ENCODE measurements at regions not wholly inside any gene's neighbourhood (a gene's known extent, or its start where the extent isn't known, plus 50 kb on each side); places are given as distances from the start of the nearest gene placed in this dataset.

DNA sequence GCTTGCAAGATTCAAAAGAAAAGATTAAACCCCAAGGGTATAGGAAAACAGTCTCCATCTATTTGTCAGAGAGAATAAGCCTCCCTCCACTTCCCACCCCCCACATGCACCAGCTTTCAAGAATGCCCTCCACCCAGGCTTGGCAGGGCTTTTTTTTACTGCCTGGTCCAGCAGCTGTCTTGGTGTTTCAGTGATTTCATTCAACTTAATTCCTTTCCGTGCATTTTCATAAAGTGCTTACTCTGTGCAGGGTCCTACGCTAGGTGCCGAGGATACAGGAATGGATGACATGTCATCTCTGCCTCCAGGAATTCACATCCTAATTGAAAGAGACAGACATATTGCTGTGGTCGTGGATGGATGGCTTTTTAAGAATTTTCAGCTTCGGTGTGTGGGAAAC lies 117.9 kb downstream of the LRATD1 start:
- no peak overlapping the region for H3K4me3 ChIP-seq
- WGBS, 2 donors = 82 to 85% methylated on average over 5 of the region's 5 CpGs
- intact Hi-C loops (cut with DNase I) = no loop called here
- peaks cover 0 to 5% (median 0%) of the 10 kb centered on the region in 7 donors for H3K27me3 ChIP-seq
- H3K4me1 ChIP-seq = peaks cover 0 to 2% (median 0%) of the 10 kb centered on the region in 9 donors
- H3K36me3 ChIP-seq = no peaks in the 10 kb centered on the region
- no peak for ATAC-seq
- TF ChIP-seq, protein P1, sequence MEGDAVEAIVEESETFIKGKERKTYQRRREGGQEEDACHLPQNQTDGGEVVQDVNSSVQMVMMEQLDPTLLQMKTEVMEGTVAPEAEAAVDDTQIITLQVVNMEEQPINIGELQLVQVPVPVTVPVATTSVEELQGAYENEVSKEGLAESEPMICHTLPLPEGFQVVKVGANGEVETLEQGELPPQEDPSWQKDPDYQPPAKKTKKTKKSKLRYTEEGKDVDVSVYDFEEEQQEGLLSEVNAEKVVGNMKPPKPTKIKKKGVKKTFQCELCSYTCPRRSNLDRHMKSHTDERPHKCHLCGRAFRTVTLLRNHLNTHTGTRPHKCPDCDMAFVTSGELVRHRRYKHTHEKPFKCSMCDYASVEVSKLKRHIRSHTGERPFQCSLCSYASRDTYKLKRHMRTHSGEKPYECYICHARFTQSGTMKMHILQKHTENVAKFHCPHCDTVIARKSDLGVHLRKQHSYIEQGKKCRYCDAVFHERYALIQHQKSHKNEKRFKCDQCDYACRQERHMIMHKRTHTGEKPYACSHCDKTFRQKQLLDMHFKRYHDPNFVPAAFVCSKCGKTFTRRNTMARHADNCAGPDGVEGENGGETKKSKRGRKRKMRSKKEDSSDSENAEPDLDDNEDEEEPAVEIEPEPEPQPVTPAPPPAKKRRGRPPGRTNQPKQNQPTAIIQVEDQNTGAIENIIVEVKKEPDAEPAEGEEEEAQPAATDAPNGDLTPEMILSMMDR (IDR thresholded peaks at IDR 0.05) = no peak
- H3K9me3 ChIP-seq = peaks cover 0 to 11% (median 0%) of the 10 kb centered on the region in 11 donors
- no peak overlapping the region for H3K27ac ChIP-seq
- DNase-seq = no peak

DNA sequence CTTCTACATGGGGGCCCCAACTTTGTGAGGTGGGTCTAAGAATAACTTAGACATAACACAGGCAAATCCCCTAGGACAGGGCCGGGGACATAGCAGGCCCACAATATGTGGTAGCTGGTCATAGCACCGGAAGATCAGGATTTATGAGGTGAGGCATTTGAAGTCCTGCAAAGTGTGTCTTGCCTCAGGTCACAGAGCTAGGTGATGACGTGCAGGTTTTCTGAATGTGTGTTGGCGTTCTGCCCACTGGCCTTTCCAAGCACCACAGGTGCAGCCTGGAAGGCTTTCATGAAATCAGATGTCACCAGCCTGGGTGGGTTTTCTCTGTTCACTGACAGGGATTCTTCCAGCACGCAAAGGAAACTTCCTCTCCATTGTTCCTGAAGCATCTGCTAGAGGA lies 119.1 kb downstream of the LRATD1 start:
- Histone ChIP-seq H3K4me1 (no peaks in the 10 kb centered on the region), H3K36me3 (no peaks in the 10 kb centered on the region), H3K27me3 (peaks cover 0 to 5% (median 0%) of the 10 kb centered on the region in 7 donors), H3K4me3 (no peak overlapping the region), H3K27ac (no peak overlapping the region), H3K9me3 (peaks cover 0 to 11% (median 0%) of the 10 kb centered on the region in 11 donors)
- intact Hi-C loops (cut with DNase I) = no loop called here
- ATAC-seq = no peak
- TF ChIP-seq, protein P1 (IDR thresholded peaks at IDR 0.05) = no peak
- WGBS, 2 donors = 44 to 60% methylated on average over 5 of the region's 5 CpGs
- no peak for DNase-seq

DNA sequence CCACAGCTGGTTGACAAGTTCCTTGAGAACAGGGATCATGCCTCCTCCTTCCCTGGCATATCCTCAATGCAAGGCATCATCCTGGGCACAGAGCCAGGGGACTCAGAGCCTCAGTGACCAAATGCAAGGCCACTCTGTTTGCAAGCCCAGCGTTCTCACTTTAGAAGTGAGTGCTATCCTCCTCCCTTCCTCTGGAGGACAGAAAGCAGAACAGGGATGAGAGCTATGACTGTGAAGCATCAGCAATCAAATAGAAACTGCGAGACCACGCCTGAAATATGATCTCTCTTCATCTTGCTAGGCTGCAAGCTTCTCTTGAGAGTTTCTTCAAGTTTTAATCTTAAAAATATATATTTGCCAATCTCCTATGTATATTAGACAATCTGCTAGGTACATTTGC lies 119.8 kb downstream of the LRATD1 start:
- peaks cover 0 to 5% (median 0%) of the 10 kb centered on the region in 11 donors for H3K9me3 ChIP-seq
- no peak for ATAC-seq
- 69 to 73% methylated on average over 3 of the region's 3 CpGs for WGBS, 2 donors
- TF ChIP-seq, protein P1 (IDR thresholded peaks at IDR 0.05) = no peak
- no peak overlapping the region for H3K27ac ChIP-seq
- H3K27me3 ChIP-seq = peaks cover 0 to 5% (median 0%) of the 10 kb centered on the region in 7 donors
- no peaks in the 10 kb centered on the region for H3K36me3 ChIP-seq
- DNase-seq = no peak
- H3K4me3 ChIP-seq = no peak overlapping the region
- H3K4me1 ChIP-seq = no peaks in the 10 kb centered on the region
- intact Hi-C loops (cut with DNase I) = no loop called here

DNA sequence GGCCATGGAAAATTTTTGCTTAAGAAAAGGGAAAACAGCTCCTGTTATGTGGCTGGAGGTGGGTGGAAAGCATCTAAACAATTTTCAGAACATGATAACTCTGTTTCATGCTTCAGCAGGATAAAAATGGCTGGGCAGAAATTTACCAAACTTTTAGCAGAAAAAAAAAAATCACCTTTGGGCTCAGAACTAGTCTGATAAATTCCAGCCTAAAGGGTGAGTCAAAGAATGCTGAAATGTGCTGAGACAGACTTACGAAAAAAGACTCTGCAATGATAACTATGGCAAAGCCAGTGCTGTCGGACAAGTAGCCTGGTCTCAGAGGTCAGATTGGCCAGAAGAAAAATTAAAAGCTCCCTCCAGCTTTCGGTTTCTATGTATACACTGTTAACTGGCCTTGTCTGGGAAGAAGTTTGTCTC lies 123.6 kb downstream of the LRATD1 start:
- no peak for DNase-seq
- H3K27ac ChIP-seq = no peak overlapping the region
- H3K4me3 ChIP-seq = no peak overlapping the region
- peaks cover 0 to 5% (median 0%) of the 10 kb centered on the region in 7 donors for H3K27me3 ChIP-seq
- H3K9me3 ChIP-seq = no peaks in the 10 kb centered on the region
- H3K4me1 ChIP-seq = no peaks in the 10 kb centered on the region
- 52 to 57% methylated on average over 3 of the region's 3 CpGs for WGBS, 2 donors
- H3K36me3 ChIP-seq = no peaks in the 10 kb centered on the region
- ATAC-seq = no peak
- TF ChIP-seq, protein P1 (IDR thresholded peaks at IDR 0.05) = no peak
- intact Hi-C loops (cut with DNase I) = no loop called here
